ENCODE measurements at regions not wholly inside any gene's neighbourhood (a gene's known extent, or its start where the extent isn't known, plus 50 kb on each side); places are given as distances from the start of the nearest gene placed in this dataset.

DNA sequence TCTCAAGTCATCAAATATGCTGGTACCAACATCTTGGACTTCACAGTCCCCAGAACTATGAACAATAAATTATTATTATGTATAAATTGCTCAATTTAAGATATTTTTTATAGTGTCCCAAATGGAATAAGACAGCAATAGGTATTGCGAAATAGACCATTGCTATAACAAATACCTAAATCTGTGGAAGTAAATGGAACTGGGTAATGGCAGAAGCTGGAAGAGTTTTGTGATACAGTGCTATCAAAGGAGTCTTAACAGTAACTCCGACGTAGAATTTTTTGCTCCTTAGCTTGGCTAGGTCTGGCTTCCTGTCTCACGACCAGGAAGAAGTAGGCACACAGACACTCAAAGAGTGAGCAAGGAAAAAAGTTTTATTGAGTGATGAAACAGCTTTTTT lies 1791.5 kb downstream of the PLA2G4A start (continued):
- TF ChIP-seq, protein P1, sequence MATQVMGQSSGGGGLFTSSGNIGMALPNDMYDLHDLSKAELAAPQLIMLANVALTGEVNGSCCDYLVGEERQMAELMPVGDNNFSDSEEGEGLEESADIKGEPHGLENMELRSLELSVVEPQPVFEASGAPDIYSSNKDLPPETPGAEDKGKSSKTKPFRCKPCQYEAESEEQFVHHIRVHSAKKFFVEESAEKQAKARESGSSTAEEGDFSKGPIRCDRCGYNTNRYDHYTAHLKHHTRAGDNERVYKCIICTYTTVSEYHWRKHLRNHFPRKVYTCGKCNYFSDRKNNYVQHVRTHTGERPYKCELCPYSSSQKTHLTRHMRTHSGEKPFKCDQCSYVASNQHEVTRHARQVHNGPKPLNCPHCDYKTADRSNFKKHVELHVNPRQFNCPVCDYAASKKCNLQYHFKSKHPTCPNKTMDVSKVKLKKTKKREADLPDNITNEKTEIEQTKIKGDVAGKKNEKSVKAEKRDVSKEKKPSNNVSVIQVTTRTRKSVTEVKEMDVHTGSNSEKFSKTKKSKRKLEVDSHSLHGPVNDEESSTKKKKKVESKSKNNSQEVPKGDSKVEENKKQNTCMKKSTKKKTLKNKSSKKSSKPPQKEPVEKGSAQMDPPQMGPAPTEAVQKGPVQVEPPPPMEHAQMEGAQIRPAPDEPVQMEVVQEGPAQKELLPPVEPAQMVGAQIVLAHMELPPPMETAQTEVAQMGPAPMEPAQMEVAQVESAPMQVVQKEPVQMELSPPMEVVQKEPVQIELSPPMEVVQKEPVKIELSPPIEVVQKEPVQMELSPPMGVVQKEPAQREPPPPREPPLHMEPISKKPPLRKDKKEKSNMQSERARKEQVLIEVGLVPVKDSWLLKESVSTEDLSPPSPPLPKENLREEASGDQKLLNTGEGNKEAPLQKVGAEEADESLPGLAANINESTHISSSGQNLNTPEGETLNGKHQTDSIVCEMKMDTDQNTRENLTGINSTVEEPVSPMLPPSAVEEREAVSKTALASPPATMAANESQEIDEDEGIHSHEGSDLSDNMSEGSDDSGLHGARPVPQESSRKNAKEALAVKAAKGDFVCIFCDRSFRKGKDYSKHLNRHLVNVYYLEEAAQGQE (IDR thresholded peaks at IDR 0.05; ENCODE audit: unreplicated experiment) = no peak
- TF ChIP-seq POLR2AphosphoS5 (IDR thresholded peaks at IDR 0.05; ENCODE audit: low read depth) (no peak), ZNF331 (CRISPR knock-in tag; IDR thresholded peaks at IDR 0.05; ENCODE audit: low read depth) (no peak), STAT1 (IDR thresholded peaks at IDR 0.05; ENCODE audit: unreplicated experiment) (no peak), ZNF114 (CRISPR knock-in tag; IDR thresholded peaks at IDR 0.05) (no peak), CREB1 (CRISPR knock-in tag; IDR thresholded peaks at IDR 0.05; ENCODE audit: low read depth) (no peak), EZH2phosphoT487 (IDR thresholded peaks at IDR 0.05; ENCODE audit: unreplicated experiment) (no peak), JUNB (IDR thresholded peaks at IDR 0.05; ENCODE audit: unreplicated experiment) (no peak)

- Mint-ChIP-seq H3K4me3 (no peak overlapping the region), H3K4me1 (no peaks in the 10 kb centered on the region), H3K27me3 (ENCODE audit: insufficient read depth, low read depth, poor library complexity) (no peaks in the 10 kb centered on the region), H3K9me3 (no peaks in the 10 kb centered on the region), H3K36me3 (ENCODE audit: low read depth) (no peaks in the 10 kb centered on the region), H3K27ac (no peak overlapping the region)
- H3K4me3 ChIP-seq = no peak overlapping the region
- H3K27me3 ChIP-seq (ENCODE audit: insufficient read depth) = no peaks in the 10 kb centered on the region
- no peaks in the 10 kb centered on the region for H4K20me1 ChIP-seq (replicated peaks; ENCODE audit: insufficient read depth)
- no peak overlapping the region for H2AFZ ChIP-seq
- H3F3A ChIP-seq (replicated peaks; ENCODE audit: low read depth) = no peaks in the 10 kb centered on the region
- no peak overlapping the region for H3K27ac ChIP-seq (ENCODE audit: low read depth)
- no peaks in the 10 kb centered on the region for H3K4me1 ChIP-seq (ENCODE audit: insufficient read depth)
- no peaks in the 10 kb centered on the region for H3K9me2 ChIP-seq (ENCODE audit: insufficient read depth)
- ATAC-seq (no peak), DNase-seq (ENCODE audit: low spot score) (no peak)
- H3K79me2 ChIP-seq (replicated peaks; ENCODE audit: insufficient read depth) = no peaks in the 10 kb centered on the region
- H3K36me3 ChIP-seq (ENCODE audit: insufficient read depth) = no peaks in the 10 kb centered on the region
- no peak overlapping the region for H3K4me2 ChIP-seq
- TF ChIP-seq, protein P2, sequence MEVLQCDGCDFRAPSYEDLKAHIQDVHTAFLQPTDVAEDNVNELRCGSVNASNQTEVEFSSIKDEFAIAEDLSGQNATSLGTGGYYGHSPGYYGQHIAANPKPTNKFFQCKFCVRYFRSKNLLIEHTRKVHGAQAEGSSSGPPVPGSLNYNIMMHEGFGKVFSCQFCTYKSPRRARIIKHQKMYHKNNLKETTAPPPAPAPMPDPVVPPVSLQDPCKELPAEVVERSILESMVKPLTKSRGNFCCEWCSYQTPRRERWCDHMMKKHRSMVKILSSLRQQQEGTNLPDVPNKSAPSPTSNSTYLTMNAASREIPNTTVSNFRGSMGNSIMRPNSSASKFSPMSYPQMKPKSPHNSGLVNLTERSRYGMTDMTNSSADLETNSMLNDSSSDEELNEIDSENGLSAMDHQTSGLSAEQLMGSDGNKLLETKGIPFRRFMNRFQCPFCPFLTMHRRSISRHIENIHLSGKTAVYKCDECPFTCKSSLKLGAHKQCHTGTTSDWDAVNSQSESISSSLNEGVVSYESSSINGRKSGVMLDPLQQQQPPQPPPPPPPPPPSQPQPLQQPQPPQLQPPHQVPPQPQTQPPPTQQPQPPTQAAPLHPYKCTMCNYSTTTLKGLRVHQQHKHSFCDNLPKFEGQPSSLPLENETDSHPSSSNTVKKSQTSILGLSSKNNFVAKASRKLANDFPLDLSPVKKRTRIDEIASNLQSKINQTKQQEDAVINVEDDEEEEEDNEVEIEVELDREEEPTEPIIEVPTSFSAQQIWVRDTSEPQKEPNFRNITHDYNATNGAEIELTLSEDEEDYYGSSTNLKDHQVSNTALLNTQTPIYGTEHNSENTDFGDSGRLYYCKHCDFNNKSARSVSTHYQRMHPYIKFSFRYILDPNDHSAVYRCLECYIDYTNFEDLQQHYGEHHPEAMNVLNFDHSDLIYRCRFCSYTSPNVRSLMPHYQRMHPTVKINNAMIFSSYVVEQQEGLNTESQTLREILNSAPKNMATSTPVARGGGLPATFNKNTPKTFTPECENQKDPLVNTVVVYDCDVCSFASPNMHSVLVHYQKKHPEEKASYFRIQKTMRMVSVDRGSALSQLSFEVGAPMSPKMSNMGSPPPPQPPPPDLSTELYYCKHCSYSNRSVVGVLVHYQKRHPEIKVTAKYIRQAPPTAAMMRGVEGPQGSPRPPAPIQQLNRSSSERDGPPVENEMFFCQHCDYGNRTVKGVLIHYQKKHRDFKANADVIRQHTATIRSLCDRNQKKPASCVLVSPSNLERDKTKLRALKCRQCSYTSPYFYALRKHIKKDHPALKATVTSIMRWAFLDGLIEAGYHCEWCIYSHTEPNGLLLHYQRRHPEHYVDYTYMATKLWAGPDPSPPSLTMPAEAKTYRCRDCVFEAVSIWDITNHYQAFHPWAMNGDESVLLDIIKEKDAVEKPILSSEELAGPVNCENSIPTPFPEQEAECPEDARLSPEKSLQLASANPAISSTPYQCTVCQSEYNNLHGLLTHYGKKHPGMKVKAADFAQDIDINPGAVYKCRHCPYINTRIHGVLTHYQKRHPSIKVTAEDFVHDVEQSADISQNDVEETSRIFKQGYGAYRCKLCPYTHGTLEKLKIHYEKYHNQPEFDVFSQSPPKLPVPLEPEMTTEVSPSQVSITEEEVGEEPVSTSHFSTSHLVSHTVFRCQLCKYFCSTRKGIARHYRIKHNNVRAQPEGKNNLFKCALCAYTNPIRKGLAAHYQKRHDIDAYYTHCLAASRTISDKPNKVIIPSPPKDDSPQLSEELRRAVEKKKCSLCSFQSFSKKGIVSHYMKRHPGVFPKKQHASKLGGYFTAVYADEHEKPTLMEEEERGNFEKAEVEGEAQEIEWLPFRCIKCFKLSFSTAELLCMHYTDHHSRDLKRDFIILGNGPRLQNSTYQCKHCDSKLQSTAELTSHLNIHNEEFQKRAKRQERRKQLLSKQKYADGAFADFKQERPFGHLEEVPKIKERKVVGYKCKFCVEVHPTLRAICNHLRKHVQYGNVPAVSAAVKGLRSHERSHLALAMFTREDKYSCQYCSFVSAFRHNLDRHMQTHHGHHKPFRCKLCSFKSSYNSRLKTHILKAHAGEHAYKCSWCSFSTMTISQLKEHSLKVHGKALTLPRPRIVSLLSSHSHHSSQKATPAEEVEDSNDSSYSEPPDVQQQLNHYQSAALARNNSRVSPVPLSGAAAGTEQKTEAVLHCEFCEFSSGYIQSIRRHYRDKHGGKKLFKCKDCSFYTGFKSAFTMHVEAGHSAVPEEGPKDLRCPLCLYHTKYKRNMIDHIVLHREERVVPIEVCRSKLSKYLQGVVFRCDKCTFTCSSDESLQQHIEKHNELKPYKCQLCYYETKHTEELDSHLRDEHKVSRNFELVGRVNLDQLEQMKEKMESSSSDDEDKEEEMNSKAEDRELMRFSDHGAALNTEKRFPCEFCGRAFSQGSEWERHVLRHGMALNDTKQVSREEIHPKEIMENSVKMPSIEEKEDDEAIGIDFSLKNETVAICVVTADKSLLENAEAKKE (CRISPR knock-in tag; IDR thresholded peaks at IDR 0.05) = no peak
- TF ChIP-seq EZH2phosphoT487 (IDR thresholded peaks at IDR 0.05; ENCODE audit: unreplicated experiment) = no peak
- TF ChIP-seq, protein P1 (IDR thresholded peaks at IDR 0.05; ENCODE audit: unreplicated experiment) = no peak
- TF ChIP-seq, protein P3, sequence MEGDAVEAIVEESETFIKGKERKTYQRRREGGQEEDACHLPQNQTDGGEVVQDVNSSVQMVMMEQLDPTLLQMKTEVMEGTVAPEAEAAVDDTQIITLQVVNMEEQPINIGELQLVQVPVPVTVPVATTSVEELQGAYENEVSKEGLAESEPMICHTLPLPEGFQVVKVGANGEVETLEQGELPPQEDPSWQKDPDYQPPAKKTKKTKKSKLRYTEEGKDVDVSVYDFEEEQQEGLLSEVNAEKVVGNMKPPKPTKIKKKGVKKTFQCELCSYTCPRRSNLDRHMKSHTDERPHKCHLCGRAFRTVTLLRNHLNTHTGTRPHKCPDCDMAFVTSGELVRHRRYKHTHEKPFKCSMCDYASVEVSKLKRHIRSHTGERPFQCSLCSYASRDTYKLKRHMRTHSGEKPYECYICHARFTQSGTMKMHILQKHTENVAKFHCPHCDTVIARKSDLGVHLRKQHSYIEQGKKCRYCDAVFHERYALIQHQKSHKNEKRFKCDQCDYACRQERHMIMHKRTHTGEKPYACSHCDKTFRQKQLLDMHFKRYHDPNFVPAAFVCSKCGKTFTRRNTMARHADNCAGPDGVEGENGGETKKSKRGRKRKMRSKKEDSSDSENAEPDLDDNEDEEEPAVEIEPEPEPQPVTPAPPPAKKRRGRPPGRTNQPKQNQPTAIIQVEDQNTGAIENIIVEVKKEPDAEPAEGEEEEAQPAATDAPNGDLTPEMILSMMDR (conservative IDR thresholded peaks at IDR 0.05; ENCODE audit: low read depth in 2 of 2) = no peak
Observed at GRCh38 chr1:188641566-188642211, 1812.9 kb downstream of the PLA2G4A start.

Data from GM23338 (cell line).